ENCODE measurements at regions not wholly inside any gene's neighbourhood (a gene's known extent, or its start where the extent isn't known, plus 50 kb on each side); places are given as distances from the start of the nearest gene placed in this dataset.

DNA sequence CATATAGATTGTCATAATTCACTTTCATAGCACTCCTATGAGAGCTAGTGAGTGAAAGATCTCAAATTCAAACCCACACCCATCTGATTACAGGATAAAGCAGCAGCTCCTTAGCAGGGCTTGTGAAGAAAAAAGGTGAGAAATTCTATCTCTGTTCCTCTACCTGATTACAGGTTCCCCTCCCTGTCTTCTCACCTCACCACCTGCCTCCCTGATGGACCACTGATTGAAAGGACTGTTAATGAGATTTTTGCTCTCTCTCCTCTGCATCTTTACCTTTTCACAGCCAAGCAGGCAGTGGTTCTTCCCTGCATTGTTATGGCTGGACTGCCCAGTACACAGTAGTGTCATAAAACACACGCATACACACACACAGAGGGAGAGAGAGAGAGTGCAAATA is 228.5 kb downstream of the MTERF1 start:
- no peak overlapping the region for H3K27ac ChIP-seq (ENCODE audit: low read length)
- no peaks in the 10 kb centered on the region for H3K9me3 ChIP-seq (ENCODE audit: low read length)
- H3K4me2 ChIP-seq (ENCODE audit: low read depth, low read length, poor library complexity, severe bottlenecking): no peak overlapping the region
- H3K9ac ChIP-seq (ENCODE audit: low read length): no peak overlapping the region
- no peak overlapping the region for H2AFZ ChIP-seq (ENCODE audit: low read length)
- no peaks in the 10 kb centered on the region for H3K27me3 ChIP-seq (ENCODE audit: low read length)
- H3K36me3 ChIP-seq (ENCODE audit: insufficient read depth, low read length): no peaks in the 10 kb centered on the region
- no peaks in the 10 kb centered on the region for H3K9me2 ChIP-seq (replicated peaks; ENCODE audit: insufficient read depth, low read length)
- no peaks in the 10 kb centered on the region for H3K79me2 ChIP-seq (ENCODE audit: low read length)
- H3K4me1 ChIP-seq (ENCODE audit: low read length): no peaks in the 10 kb centered on the region
- H4K20me1 ChIP-seq (ENCODE audit: insufficient read depth, low read depth, low read length): no peaks in the 10 kb centered on the region
- H3K4me3 ChIP-seq (ENCODE audit: low read length): no peak overlapping the region
- no peak for DNase-seq

GRCh38 chr7:91653286-91653685 is 227.2 kb downstream of the MTERF1 start:
- Histone ChIP-seq H3K9me2 (replicated peaks; ENCODE audit: insufficient read depth, low read length) (no peaks in the 10 kb centered on the region), H3K9ac (ENCODE audit: low read length) (no peak overlapping the region), H3K4me1 (ENCODE audit: low read length) (no peaks in the 10 kb centered on the region), H3K4me2 (ENCODE audit: low read depth, low read length, poor library complexity, severe bottlenecking) (no peak overlapping the region), H3K27me3 (ENCODE audit: low read length) (no peaks in the 10 kb centered on the region), H4K20me1 (ENCODE audit: insufficient read depth, low read depth, low read length) (no peaks in the 10 kb centered on the region), H3K9me3 (ENCODE audit: low read length) (no peaks in the 10 kb centered on the region), H3K4me3 (ENCODE audit: low read length) (no peak overlapping the region), H3K79me2 (ENCODE audit: low read length) (no peaks in the 10 kb centered on the region), H2AFZ (ENCODE audit: low read length) (no peak overlapping the region), H3K36me3 (ENCODE audit: insufficient read depth, low read length) (no peaks in the 10 kb centered on the region), H3K27ac (ENCODE audit: low read length) (no peak overlapping the region)
- no peak for DNase-seq

GRCh38 chr7:91655656-91656055 is 224.8 kb downstream of the MTERF1 start:
- no peaks in the 10 kb centered on the region for H3K4me1 ChIP-seq (ENCODE audit: low read length)
- no peaks in the 10 kb centered on the region for H3K27me3 ChIP-seq (ENCODE audit: low read length)
- H3K9ac ChIP-seq (ENCODE audit: low read length): no peak overlapping the region
- H3K36me3 ChIP-seq (ENCODE audit: insufficient read depth, low read length): no peaks in the 10 kb centered on the region
- no peaks in the 10 kb centered on the region for H3K79me2 ChIP-seq (ENCODE audit: low read length)
- no peak overlapping the region for H3K4me3 ChIP-seq (ENCODE audit: low read length)
- H3K9me2 ChIP-seq (replicated peaks; ENCODE audit: insufficient read depth, low read length): no peaks in the 10 kb centered on the region
- H2AFZ ChIP-seq (ENCODE audit: low read length): no peak overlapping the region
- no peak overlapping the region for H3K4me2 ChIP-seq (ENCODE audit: low read depth, low read length, poor library complexity, severe bottlenecking)
- no peaks in the 10 kb centered on the region for H3K9me3 ChIP-seq (ENCODE audit: low read length)
- H4K20me1 ChIP-seq (ENCODE audit: insufficient read depth, low read depth, low read length): no peaks in the 10 kb centered on the region
- no peak overlapping the region for H3K27ac ChIP-seq (ENCODE audit: low read length)
- no peak for DNase-seq

GRCh38 chr7:91656541-91657482 is 223.7 kb downstream of the MTERF1 start:
- Histone ChIP-seq H3K9me2 (replicated peaks; ENCODE audit: insufficient read depth, low read length) (no peaks in the 10 kb centered on the region), H3K4me1 (ENCODE audit: low read length) (no peaks in the 10 kb centered on the region), H4K20me1 (ENCODE audit: insufficient read depth, low read depth, low read length) (no peaks in the 10 kb centered on the region), H3K4me3 (ENCODE audit: low read length) (no peak overlapping the region), H3K9ac (ENCODE audit: low read length) (no peak overlapping the region), H3K9me3 (ENCODE audit: low read length) (no peaks in the 10 kb centered on the region), H2AFZ (ENCODE audit: low read length) (no peak overlapping the region), H3K27me3 (ENCODE audit: low read length) (no peaks in the 10 kb centered on the region), H3K27ac (ENCODE audit: low read length) (no peak overlapping the region), H3K36me3 (ENCODE audit: insufficient read depth, low read length) (no peaks in the 10 kb centered on the region), H3K4me2 (ENCODE audit: low read depth, low read length, poor library complexity, severe bottlenecking) (no peak overlapping the region), H3K79me2 (ENCODE audit: low read length) (no peaks in the 10 kb centered on the region)
- DNase-seq: no peak

DNA sequence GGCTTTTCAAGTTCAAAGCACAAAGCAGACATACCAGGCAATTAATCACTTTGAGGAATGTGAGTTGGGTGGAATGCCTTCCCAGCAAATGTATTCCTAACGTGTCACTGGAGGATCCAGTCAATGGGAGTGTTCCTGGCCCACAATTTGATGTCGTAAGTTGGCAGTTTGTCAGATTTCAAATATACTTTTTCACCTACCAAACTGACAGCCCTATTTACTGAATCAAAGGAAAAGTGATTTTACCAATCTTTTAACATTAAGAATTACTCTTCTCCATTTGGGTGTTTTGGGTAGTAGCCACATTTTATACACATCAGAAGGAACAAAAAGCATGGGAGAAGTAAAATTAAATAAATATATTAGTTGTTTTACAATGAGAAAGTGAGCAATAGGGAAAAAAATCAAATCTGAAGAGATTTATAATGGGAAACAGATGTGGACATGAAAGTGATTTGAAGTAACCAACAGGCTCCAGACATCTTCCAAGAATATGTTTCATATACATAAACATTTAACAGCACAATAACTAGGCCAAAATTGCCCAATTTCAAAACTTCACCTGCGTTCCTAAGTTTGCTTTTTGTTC is 222.9 kb downstream of the MTERF1 start:
- Histone ChIP-seq H3K27me3 (ENCODE audit: low read length) (no peaks in the 10 kb centered on the region; the same call in 1 of the 2 replicates), H3K36me3 (ENCODE audit: insufficient read depth, low read length) (no peaks in the 10 kb centered on the region), H3K79me2 (ENCODE audit: low read length) (no peaks in the 10 kb centered on the region), H3K4me2 (ENCODE audit: low read depth, low read length, poor library complexity, severe bottlenecking) (no peak overlapping the region), H3K9me2 (replicated peaks; ENCODE audit: insufficient read depth, low read length) (no peaks in the 10 kb centered on the region), H3K4me1 (ENCODE audit: low read length) (no peaks in the 10 kb centered on the region), H3K4me3 (ENCODE audit: low read length) (no peak overlapping the region), H4K20me1 (ENCODE audit: insufficient read depth, low read depth, low read length) (no peaks in the 10 kb centered on the region), H3K9me3 (ENCODE audit: low read length) (no peaks in the 10 kb centered on the region), H3K9ac (ENCODE audit: low read length) (no peak overlapping the region), H2AFZ (ENCODE audit: low read length) (no peak overlapping the region), H3K27ac (ENCODE audit: low read length) (no peak overlapping the region)
- no peak for DNase-seq

- Histone ChIP-seq H3K9me3 (ENCODE audit: low read length) (no peaks in the 10 kb centered on the region), H3K36me3 (ENCODE audit: insufficient read depth, low read length) (no peaks in the 10 kb centered on the region), H3K4me1 (ENCODE audit: low read length) (no peaks in the 10 kb centered on the region), H3K4me2 (ENCODE audit: low read depth, low read length, poor library complexity, severe bottlenecking) (no peak overlapping the region), H3K9me2 (replicated peaks; ENCODE audit: insufficient read depth, low read length) (no peaks in the 10 kb centered on the region), H3K9ac (ENCODE audit: low read length) (no peak overlapping the region), H2AFZ (ENCODE audit: low read length) (no peak overlapping the region), H3K79me2 (ENCODE audit: low read length) (no peaks in the 10 kb centered on the region), H3K27ac (ENCODE audit: low read length) (no peak overlapping the region), H3K27me3 (ENCODE audit: low read length) (no peaks in the 10 kb centered on the region; the same call in 1 of the 2 replicates), H4K20me1 (ENCODE audit: insufficient read depth, low read depth, low read length) (no peaks in the 10 kb centered on the region), H3K4me3 (ENCODE audit: low read length) (no peak overlapping the region)
- no peak for DNase-seq
Observed at GRCh38 chr7:91659096-91659495, 221.4 kb downstream of the MTERF1 start.

DNA sequence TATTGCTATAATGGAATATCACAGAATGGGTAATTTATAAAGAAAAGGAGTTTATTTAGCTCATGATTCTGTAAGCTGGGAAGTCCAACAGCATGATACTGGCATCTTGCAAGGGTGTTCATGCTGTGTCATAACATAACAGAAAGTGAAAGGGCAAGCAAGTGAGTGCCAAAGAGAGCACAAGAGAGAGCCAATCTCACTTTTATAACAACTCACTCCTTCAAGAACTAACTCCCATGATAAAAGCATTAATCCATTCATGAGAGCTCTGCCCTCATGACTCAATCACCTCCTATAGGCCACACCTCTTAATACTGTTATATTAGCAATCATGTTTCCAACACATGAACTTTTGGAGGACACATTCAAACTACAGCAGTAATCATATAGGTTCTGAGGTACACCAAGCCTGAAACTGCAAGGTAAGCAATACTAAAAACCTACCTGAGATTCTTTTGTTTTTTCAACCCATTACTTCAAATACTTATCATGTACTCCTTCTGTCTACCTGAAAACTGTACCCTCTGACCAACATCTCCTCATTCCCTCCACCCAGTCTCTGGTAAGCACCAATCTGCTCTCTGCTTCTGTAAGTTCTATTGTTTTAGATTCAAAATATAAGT is 219.7 kb downstream of the MTERF1 start:
- Histone ChIP-seq H2AFZ (ENCODE audit: low read length) (no peak overlapping the region), H3K9me2 (replicated peaks; ENCODE audit: insufficient read depth, low read length) (no peaks in the 10 kb centered on the region)
- DNase-seq: no peak

GRCh38 chr7:91661727-91662126 is 218.8 kb downstream of the MTERF1 start:
- Histone ChIP-seq H3K4me2 (ENCODE audit: low read depth, low read length, poor library complexity, severe bottlenecking) (no peak overlapping the region), H4K20me1 (ENCODE audit: insufficient read depth, low read depth, low read length) (no peaks in the 10 kb centered on the region), H3K4me1 (ENCODE audit: low read length) (no peaks in the 10 kb centered on the region), H3K27ac (ENCODE audit: low read length) (no peak overlapping the region), H3K9me3 (ENCODE audit: low read length) (no peaks in the 10 kb centered on the region), H3K9ac (ENCODE audit: low read length) (no peak overlapping the region), H3K9me2 (replicated peaks; ENCODE audit: insufficient read depth, low read length) (no peaks in the 10 kb centered on the region), H2AFZ (ENCODE audit: low read length) (no peak overlapping the region), H3K79me2 (ENCODE audit: low read length) (no peaks in the 10 kb centered on the region), H3K36me3 (ENCODE audit: insufficient read depth, low read length) (no peaks in the 10 kb centered on the region), H3K4me3 (ENCODE audit: low read length) (no peak overlapping the region), H3K27me3 (ENCODE audit: low read length) (no peaks in the 10 kb centered on the region; the same call in 1 of the 2 replicates)
- DNase-seq: no peak

More for the DNA sequence above, 219.7 kb downstream of the MTERF1 start:
- Histone ChIP-seq H3K9me3 (ENCODE audit: low read length) (no peaks in the 10 kb centered on the region), H3K79me2 (ENCODE audit: low read length) (no peaks in the 10 kb centered on the region), H3K4me2 (ENCODE audit: low read depth, low read length, poor library complexity, severe bottlenecking) (no peak overlapping the region), H3K36me3 (ENCODE audit: insufficient read depth, low read length) (no peaks in the 10 kb centered on the region), H3K4me3 (ENCODE audit: low read length) (no peak overlapping the region), H4K20me1 (ENCODE audit: insufficient read depth, low read depth, low read length) (no peaks in the 10 kb centered on the region), H3K27ac (ENCODE audit: low read length) (no peak overlapping the region), H3K4me1 (ENCODE audit: low read length) (no peaks in the 10 kb centered on the region), H3K9ac (ENCODE audit: low read length) (no peak overlapping the region), H3K27me3 (ENCODE audit: low read length) (no peaks in the 10 kb centered on the region; the same call in 1 of the 2 replicates)
